Astrocyte of the cerebellum (primary cell): ENCODE measurements at regions not wholly inside any gene's neighbourhood (a gene's known extent, or its start where the extent isn't known, plus 50 kb on each side); places are given as distances from the start of the nearest gene placed in this dataset.

Experiments used
- DNase-seq: peaks from one replicate; pipeline ENCODE4 v3.0.0-alpha.2; 2011; ENCODE audit warnings: low read depth
- H3K4me3 ChIP-seq: 2 replicates; pipeline ENCODE4 v1.5.1; 2011; ENCODE audit warnings: mild to moderate bottlenecking, low read depth, low read length, moderate library complexity
- in situ Hi-C: cut with HindIII; loops from 2 replicates; pipeline ENCODE4 v1.10.0; 2017; ENCODE audit warnings: low sequenced_read_pairs
- TF ChIP-seq, protein P1 (sequence below): IDR thresholded peaks from 2 replicates; pipeline ENCODE4 v1.5.1; 2012; ENCODE audit warnings: low read length, low read depth, moderate library complexity, mild to moderate bottlenecking; ENCODE audit errors: missing control alignments

DNA sequence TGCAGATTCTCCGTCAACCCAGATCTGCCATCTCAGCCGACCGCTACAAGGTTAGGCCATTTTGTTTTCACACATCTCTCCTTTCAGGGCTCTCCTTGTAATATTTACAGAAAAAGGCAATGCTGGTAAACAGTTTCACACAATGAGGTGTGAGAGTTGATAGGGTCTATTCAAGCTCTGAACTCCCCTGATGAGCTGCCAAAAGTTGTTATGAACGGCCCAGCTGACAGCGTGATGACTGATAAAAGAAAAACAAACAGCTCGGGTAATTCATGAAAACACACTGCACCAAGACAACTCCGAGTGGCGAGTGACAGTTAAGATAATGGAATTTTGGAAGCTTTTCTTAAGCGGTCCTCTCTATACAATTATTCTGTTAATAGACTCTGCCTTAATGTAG lies 68.1 kb upstream of the IRX5 start:
- TF ChIP-seq, protein P1, sequence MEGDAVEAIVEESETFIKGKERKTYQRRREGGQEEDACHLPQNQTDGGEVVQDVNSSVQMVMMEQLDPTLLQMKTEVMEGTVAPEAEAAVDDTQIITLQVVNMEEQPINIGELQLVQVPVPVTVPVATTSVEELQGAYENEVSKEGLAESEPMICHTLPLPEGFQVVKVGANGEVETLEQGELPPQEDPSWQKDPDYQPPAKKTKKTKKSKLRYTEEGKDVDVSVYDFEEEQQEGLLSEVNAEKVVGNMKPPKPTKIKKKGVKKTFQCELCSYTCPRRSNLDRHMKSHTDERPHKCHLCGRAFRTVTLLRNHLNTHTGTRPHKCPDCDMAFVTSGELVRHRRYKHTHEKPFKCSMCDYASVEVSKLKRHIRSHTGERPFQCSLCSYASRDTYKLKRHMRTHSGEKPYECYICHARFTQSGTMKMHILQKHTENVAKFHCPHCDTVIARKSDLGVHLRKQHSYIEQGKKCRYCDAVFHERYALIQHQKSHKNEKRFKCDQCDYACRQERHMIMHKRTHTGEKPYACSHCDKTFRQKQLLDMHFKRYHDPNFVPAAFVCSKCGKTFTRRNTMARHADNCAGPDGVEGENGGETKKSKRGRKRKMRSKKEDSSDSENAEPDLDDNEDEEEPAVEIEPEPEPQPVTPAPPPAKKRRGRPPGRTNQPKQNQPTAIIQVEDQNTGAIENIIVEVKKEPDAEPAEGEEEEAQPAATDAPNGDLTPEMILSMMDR = no peak
- no peak for DNase-seq
- in situ Hi-C loops = no loop called here
- H3K4me3 ChIP-seq = no peak overlapping the region

GRCh38 chr16:54856871-54857270 lies 73.8 kb upstream of the IRX5 start:
- DNase-seq = no peak
- TF ChIP-seq, protein P1 = no peak
- in situ Hi-C loops = no loop called here
- no peak overlapping the region for H3K4me3 ChIP-seq

GRCh38 chr16:54847609-54848008 lies 83.1 kb upstream of the IRX5 start:
- TF ChIP-seq, protein P1 = no peak
- DNase-seq = no peak
- no peak overlapping the region for H3K4me3 ChIP-seq
- in situ Hi-C loops = no loop called here

DNA sequence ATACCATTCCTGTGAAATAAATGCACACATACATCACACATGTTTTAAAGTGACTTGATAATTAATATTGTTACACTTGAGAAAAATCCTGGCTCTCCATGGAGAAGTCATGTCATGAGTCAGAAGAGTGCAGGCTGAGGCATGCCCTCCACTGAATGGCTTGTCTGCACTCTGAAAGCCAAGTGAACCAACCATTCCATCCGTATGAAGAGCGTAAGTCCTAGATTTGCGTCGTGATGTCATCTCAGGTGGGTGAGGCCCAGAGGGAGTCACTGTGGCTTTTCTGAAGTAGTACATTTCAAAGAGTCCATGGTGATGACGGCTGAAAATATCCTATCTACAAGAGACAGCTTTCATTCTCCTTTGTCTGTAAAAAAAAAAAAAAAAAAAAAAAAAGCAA lies 83.5 kb upstream of the IRX5 start:
- no peak overlapping the region for H3K4me3 ChIP-seq
- TF ChIP-seq, protein P1 = no peak
- no peak for DNase-seq
- in situ Hi-C loops = no loop called here

DNA sequence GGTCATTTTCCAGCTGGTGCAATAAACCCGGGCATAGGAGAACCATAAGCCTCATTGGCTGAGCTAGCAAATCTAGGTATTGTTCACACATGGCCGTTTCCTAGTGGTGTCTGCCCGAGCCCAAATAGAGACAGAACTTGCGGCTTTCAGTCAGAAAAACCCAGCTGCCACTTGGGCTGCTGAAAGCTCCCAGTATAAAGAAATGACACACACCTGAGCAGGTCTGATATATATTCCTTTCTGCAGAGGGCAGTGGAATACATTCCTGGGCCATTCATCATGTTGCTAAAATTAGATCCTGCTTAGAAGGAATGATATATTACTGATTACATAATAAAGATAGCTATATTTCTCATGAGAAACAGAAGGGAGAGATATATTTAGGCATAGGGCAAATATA lies 83.9 kb upstream of the IRX5 start:
- TF ChIP-seq, protein P1 = no peak
- no peak overlapping the region for H3K4me3 ChIP-seq
- DNase-seq = no peak
- in situ Hi-C loops = no loop called here

- H3K4me3 ChIP-seq = no peak overlapping the region
- TF ChIP-seq, protein P1 = no peak
- in situ Hi-C loops = no loop called here
- DNase-seq = no peak
These were observed 87.3 kb upstream of the IRX5 start for GRCh38 chr16:54843424-54843750.
